ENCODE measurements at regions not wholly inside any gene's neighbourhood (a gene's known extent, or its start where the extent isn't known, plus 50 kb on each side); places are given as distances from the start of the nearest gene placed in this dataset.

DNA sequence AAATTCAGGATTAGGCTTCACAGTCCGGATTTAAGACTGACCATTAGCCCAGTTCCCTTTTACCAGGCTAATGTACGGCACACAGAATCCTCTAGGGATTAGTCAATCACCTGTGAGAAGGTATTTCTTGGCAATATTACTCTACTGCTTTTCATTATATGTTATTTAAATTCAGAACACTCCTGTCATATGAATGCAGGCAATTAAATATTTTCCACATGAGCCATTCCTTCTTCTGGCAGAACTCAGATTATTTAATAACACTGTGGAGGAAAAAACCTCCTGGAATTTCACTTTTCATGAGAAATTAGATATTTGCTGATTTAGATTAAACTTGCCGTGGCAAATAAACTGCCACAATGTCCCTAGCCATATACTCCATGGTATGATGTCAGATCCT, 1357.5 kb upstream of the C9orf72 start:
- TF ChIP-seq CTCF (IDR thresholded peaks at IDR 0.05): no peak
- no peak for TF ChIP-seq POLR2A (IDR thresholded peaks at IDR 0.05)

All from lower leg skin (tissue), 3 donors.